ENCODE measurements at regions not wholly inside any gene's neighbourhood (a gene's known extent, or its start where the extent isn't known, plus 50 kb on each side); places are given as distances from the start of the nearest gene placed in this dataset. TPM values are rescaled to one million over a fixed set of nuclear protein-coding genes. Genes with fewer than 3 reads are reported as not detected.

DNA sequence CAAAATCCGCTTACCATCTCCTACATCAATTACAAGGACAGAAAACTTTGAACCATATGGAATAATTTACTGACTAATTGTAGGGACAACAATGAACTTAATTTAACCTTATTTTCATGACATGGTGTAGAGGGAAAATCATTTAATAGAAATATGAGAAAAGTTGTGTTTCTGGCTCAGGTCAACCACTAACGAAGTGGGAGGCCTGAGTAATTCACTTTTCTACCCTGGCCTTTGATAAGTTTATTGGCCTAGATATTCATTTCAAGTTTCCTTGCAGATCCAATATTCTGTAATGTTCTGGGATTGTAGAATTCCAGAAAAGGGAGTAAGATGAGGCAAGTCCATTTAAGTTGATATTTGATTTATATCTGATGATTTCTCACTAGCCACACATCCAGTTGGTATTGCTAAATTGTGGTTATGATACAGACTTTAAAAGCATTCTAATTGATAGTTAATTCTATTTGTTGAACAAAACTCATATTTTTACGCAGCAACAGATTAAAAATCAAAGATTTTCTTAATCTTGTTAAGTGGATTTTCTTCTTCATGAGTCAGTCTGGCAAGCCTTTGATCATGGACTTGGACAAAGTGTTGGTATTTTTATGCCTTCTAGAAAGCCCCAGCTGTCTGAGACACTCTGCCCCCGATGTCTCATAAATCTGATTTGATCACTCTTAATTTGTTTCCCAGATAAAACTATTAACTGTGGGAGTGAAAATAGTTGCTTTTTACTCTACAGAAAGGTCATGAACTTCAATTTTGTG, 336.5 kb downstream of the TMEM135 start:
- DNase-seq (ENCODE audit: low spot score): no peak
- no peak for ATAC-seq (ENCODE audit: low FRiP score)
- TF ChIP-seq, protein P1, sequence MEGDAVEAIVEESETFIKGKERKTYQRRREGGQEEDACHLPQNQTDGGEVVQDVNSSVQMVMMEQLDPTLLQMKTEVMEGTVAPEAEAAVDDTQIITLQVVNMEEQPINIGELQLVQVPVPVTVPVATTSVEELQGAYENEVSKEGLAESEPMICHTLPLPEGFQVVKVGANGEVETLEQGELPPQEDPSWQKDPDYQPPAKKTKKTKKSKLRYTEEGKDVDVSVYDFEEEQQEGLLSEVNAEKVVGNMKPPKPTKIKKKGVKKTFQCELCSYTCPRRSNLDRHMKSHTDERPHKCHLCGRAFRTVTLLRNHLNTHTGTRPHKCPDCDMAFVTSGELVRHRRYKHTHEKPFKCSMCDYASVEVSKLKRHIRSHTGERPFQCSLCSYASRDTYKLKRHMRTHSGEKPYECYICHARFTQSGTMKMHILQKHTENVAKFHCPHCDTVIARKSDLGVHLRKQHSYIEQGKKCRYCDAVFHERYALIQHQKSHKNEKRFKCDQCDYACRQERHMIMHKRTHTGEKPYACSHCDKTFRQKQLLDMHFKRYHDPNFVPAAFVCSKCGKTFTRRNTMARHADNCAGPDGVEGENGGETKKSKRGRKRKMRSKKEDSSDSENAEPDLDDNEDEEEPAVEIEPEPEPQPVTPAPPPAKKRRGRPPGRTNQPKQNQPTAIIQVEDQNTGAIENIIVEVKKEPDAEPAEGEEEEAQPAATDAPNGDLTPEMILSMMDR (IDR thresholded peaks at IDR 0.05): no peak

Small RNA genes in the stretch of these regions (small RNA-seq; reads per million reads assigned to genes)
- gene AP000676.1 (not detected), gene RF00026 (not detected), gene RNU6-1135P (not detected)
